ENCODE measurements at regions not wholly inside any gene's neighbourhood (a gene's known extent, or its start where the extent isn't known, plus 50 kb on each side); places are given as distances from the start of the nearest gene placed in this dataset.

GRCh38 chr14:98328496-98328895 is 943.5 kb downstream of the BCL11B start:
- Histone ChIP-seq H3K9me3 (ENCODE audit: control insufficient read depth, low read depth, low read length) (no peaks in the 10 kb centered on the region), H3K36me3 (ENCODE audit: control insufficient read depth, insufficient read depth, low read length) (no peaks in the 10 kb centered on the region), H3K27ac (ENCODE audit: low read length) (no peak overlapping the region), H3K4me1 (ENCODE audit: control insufficient read depth, insufficient read depth, low read length) (no peaks in the 10 kb centered on the region), H3K4me3 (ENCODE audit: low read length) (no peak overlapping the region), H3K27me3 (ENCODE audit: control insufficient read depth, insufficient read depth, low read length) (no peaks in the 10 kb centered on the region)
- no peak for DNase-seq
- no CpG with 5 or more reads among the region's 6 CpGs for whole genome bisulfite sequencing (ENCODE audit: insufficient coverage, low lambda C conversion rate)

GRCh38 chr14:98334186-98334585 is 937.8 kb downstream of the BCL11B start:
- Histone ChIP-seq H3K36me3 (ENCODE audit: control insufficient read depth, insufficient read depth, low read length) (no peaks in the 10 kb centered on the region), H3K9me3 (ENCODE audit: control insufficient read depth, low read depth, low read length) (no peaks in the 10 kb centered on the region), H3K27ac (ENCODE audit: low read length) (no peak overlapping the region), H3K4me3 (ENCODE audit: low read length) (no peak overlapping the region), H3K27me3 (ENCODE audit: control insufficient read depth, insufficient read depth, low read length) (no peaks in the 10 kb centered on the region), H3K4me1 (ENCODE audit: control insufficient read depth, insufficient read depth, low read length) (no peaks in the 10 kb centered on the region)
- no peak for DNase-seq
- 100% methylated on average over 2 of the region's 5 CpGs for WGBS (ENCODE audit: insufficient coverage, low lambda C conversion rate)

GRCh38 chr14:98341211-98341610 is 930.8 kb downstream of the BCL11B start:
- Histone ChIP-seq H3K9me3 (ENCODE audit: control insufficient read depth, low read depth, low read length) (no peaks in the 10 kb centered on the region), H3K27ac (ENCODE audit: low read length) (no peak overlapping the region), H3K4me1 (ENCODE audit: control insufficient read depth, insufficient read depth, low read length) (no peaks in the 10 kb centered on the region), H3K36me3 (ENCODE audit: control insufficient read depth, insufficient read depth, low read length) (no peaks in the 10 kb centered on the region), H3K27me3 (ENCODE audit: control insufficient read depth, insufficient read depth, low read length) (no peaks in the 10 kb centered on the region), H3K4me3 (ENCODE audit: low read length) (no peak overlapping the region)
- no peak for DNase-seq
- WGBS (ENCODE audit: insufficient coverage, low lambda C conversion rate): no CpG with 5 or more reads among the region's 3 CpGs

- H3K4me3 ChIP-seq (ENCODE audit: low read length): no peak overlapping the region
- no peaks in the 10 kb centered on the region for H3K4me1 ChIP-seq (ENCODE audit: control insufficient read depth, insufficient read depth, low read length)
- WGBS (ENCODE audit: insufficient coverage, low lambda C conversion rate): no CpG with 5 or more reads among the region's 5 CpGs
- no peak overlapping the region for H3K27ac ChIP-seq (ENCODE audit: low read length)
- no peaks in the 10 kb centered on the region for H3K36me3 ChIP-seq (ENCODE audit: control insufficient read depth, insufficient read depth, low read length)
- DNase-seq: no peak
- no peaks in the 10 kb centered on the region for H3K9me3 ChIP-seq (ENCODE audit: control insufficient read depth, low read depth, low read length)
- no peaks in the 10 kb centered on the region for H3K27me3 ChIP-seq (ENCODE audit: control insufficient read depth, insufficient read depth, low read length)
Observed at GRCh38 chr14:98345161-98345560, 926.8 kb downstream of the BCL11B start.

GRCh38 chr14:98347686-98348085 is 924.3 kb downstream of the BCL11B start:
- no peaks in the 10 kb centered on the region for H3K36me3 ChIP-seq (ENCODE audit: control insufficient read depth, insufficient read depth, low read length)
- no CpG with 5 or more reads among the region's 7 CpGs for WGBS (ENCODE audit: insufficient coverage, low lambda C conversion rate)
- no peak for DNase-seq
- H3K4me3 ChIP-seq (ENCODE audit: low read length): no peak overlapping the region
- H3K4me1 ChIP-seq (ENCODE audit: control insufficient read depth, insufficient read depth, low read length): no peaks in the 10 kb centered on the region
- H3K27me3 ChIP-seq (ENCODE audit: control insufficient read depth, insufficient read depth, low read length): no peaks in the 10 kb centered on the region
- no peak overlapping the region for H3K27ac ChIP-seq (ENCODE audit: low read length)
- no peaks in the 10 kb centered on the region for H3K9me3 ChIP-seq (ENCODE audit: control insufficient read depth, low read depth, low read length)

- WGBS (ENCODE audit: insufficient coverage, low lambda C conversion rate): no CpG with 5 or more reads among the region's 3 CpGs
- H3K4me1 ChIP-seq (ENCODE audit: control insufficient read depth, insufficient read depth, low read length): no peaks in the 10 kb centered on the region
- H3K4me3 ChIP-seq (ENCODE audit: low read length): no peak overlapping the region
- H3K27ac ChIP-seq (ENCODE audit: low read length): no peak overlapping the region
- H3K27me3 ChIP-seq (ENCODE audit: control insufficient read depth, insufficient read depth, low read length): no peaks in the 10 kb centered on the region
- no peaks in the 10 kb centered on the region for H3K36me3 ChIP-seq (ENCODE audit: control insufficient read depth, insufficient read depth, low read length)
- H3K9me3 ChIP-seq (ENCODE audit: control insufficient read depth, low read depth, low read length): no peaks in the 10 kb centered on the region
- no peak for DNase-seq
Observed at GRCh38 chr14:98348505-98348904, 923.5 kb downstream of the BCL11B start.

- Histone ChIP-seq H3K27ac (ENCODE audit: low read length) (no peak overlapping the region), H3K4me1 (ENCODE audit: control insufficient read depth, insufficient read depth, low read length) (no peaks in the 10 kb centered on the region), H3K9me3 (ENCODE audit: control insufficient read depth, low read depth, low read length) (no peaks in the 10 kb centered on the region), H3K27me3 (ENCODE audit: control insufficient read depth, insufficient read depth, low read length) (no peaks in the 10 kb centered on the region), H3K36me3 (ENCODE audit: control insufficient read depth, insufficient read depth, low read length) (no peaks in the 10 kb centered on the region), H3K4me3 (ENCODE audit: low read length) (no peak overlapping the region)
- no peak for DNase-seq
- WGBS (ENCODE audit: insufficient coverage, low lambda C conversion rate): no CpG with 5 or more reads among the region's 2 CpGs
Observed at GRCh38 chr14:98350213-98350612, 921.8 kb downstream of the BCL11B start.

GRCh38 chr14:98364961-98365360 is 907.0 kb downstream of the BCL11B start:
- no peak for DNase-seq
- Histone ChIP-seq H3K36me3 (ENCODE audit: control insufficient read depth, insufficient read depth, low read length) (no peaks in the 10 kb centered on the region), H3K9me3 (ENCODE audit: control insufficient read depth, low read depth, low read length) (no peaks in the 10 kb centered on the region), H3K4me3 (ENCODE audit: low read length) (no peak overlapping the region), H3K27me3 (ENCODE audit: control insufficient read depth, insufficient read depth, low read length) (no peaks in the 10 kb centered on the region), H3K27ac (ENCODE audit: low read length) (no peak overlapping the region), H3K4me1 (ENCODE audit: control insufficient read depth, insufficient read depth, low read length) (no peaks in the 10 kb centered on the region)
- WGBS (ENCODE audit: insufficient coverage, low lambda C conversion rate): 100% methylated on average over 1 of the region's 1 CpG

- no CpG with 5 or more reads among the region's 6 CpGs for WGBS (ENCODE audit: insufficient coverage, low lambda C conversion rate)
- H3K4me3 ChIP-seq (ENCODE audit: low read length): no peak overlapping the region
- H3K36me3 ChIP-seq (ENCODE audit: control insufficient read depth, insufficient read depth, low read length): no peaks in the 10 kb centered on the region
- H3K9me3 ChIP-seq (ENCODE audit: control insufficient read depth, low read depth, low read length): no peaks in the 10 kb centered on the region
- no peaks in the 10 kb centered on the region for H3K27me3 ChIP-seq (ENCODE audit: control insufficient read depth, insufficient read depth, low read length)
- H3K4me1 ChIP-seq (ENCODE audit: control insufficient read depth, insufficient read depth, low read length): no peaks in the 10 kb centered on the region
- DNase-seq: no peak
- H3K27ac ChIP-seq (ENCODE audit: low read length): no peak overlapping the region
Observed at GRCh38 chr14:98366429-98366828, 905.6 kb downstream of the BCL11B start.

- H3K27me3 ChIP-seq (ENCODE audit: control insufficient read depth, insufficient read depth, low read length): no peaks in the 10 kb centered on the region
- no peak for DNase-seq
- no peaks in the 10 kb centered on the region for H3K9me3 ChIP-seq (ENCODE audit: control insufficient read depth, low read depth, low read length)
- H3K36me3 ChIP-seq (ENCODE audit: control insufficient read depth, insufficient read depth, low read length): no peaks in the 10 kb centered on the region
- WGBS (ENCODE audit: insufficient coverage, low lambda C conversion rate): no CpG with 5 or more reads among the region's 1 CpG
- H3K27ac ChIP-seq (ENCODE audit: low read length): no peak overlapping the region
- no peaks in the 10 kb centered on the region for H3K4me1 ChIP-seq (ENCODE audit: control insufficient read depth, insufficient read depth, low read length)
- no peak overlapping the region for H3K4me3 ChIP-seq (ENCODE audit: low read length)
Observed at GRCh38 chr14:98368221-98368620, 903.8 kb downstream of the BCL11B start.

- Histone ChIP-seq H3K4me1 (ENCODE audit: control insufficient read depth, insufficient read depth, low read length) (no peaks in the 10 kb centered on the region), H3K9me3 (ENCODE audit: control insufficient read depth, low read depth, low read length) (no peaks in the 10 kb centered on the region), H3K27ac (ENCODE audit: low read length) (no peak overlapping the region), H3K27me3 (ENCODE audit: control insufficient read depth, insufficient read depth, low read length) (no peaks in the 10 kb centered on the region), H3K36me3 (ENCODE audit: control insufficient read depth, insufficient read depth, low read length) (no peaks in the 10 kb centered on the region), H3K4me3 (ENCODE audit: low read length) (no peak overlapping the region)
- WGBS (ENCODE audit: insufficient coverage, low lambda C conversion rate): no CpG with 5 or more reads among the region's 3 CpGs
- DNase-seq: no peak
Observed at GRCh38 chr14:98368916-98369315, 903.1 kb downstream of the BCL11B start.
